ENCODE measurements at regions not wholly inside any gene's neighbourhood (a gene's known extent, or its start where the extent isn't known, plus 50 kb on each side); places are given as distances from the start of the nearest gene placed in this dataset.
"Not testable (repeated sequence)": the region's sequence is repeated elsewhere in the genome, so short reads cannot be mapped to it uniquely, and the experiment has no call there.

- CTCF ChIA-PET; intact Hi-C loops (cut with micrococcal nuclease); DNase-seq (ENCODE audit: low read depth, low spot score); H3K9me2 ChIP-seq (ENCODE audit: insufficient read depth); H3K4me3 ChIP-seq (replicated peaks in 1 of 2; ENCODE audit: low read depth in 1 of 2, low read length in 2 of 2); H3K4me1 ChIP-seq (ENCODE audit: control insufficient read depth in 1 of 2, insufficient read depth in 2 of 2, low read length in 2 of 2); H3K4me2 ChIP-seq (ENCODE audit: low read length); RAD21 ChIA-PET (ENCODE audit: low non-redundant PET in 1 of 2, low total read pairs in 2 of 2, uncharacterized antibody in 2 of 2, unreplicated experiment in 2 of 2); POLR2A ChIA-PET; H3K9me3 ChIP-seq (ENCODE audit: control insufficient read depth in 1 of 2, insufficient read depth in 1 of 2, low read depth in 1 of 2, low read length in 2 of 2); H4K20me1 ChIP-seq (ENCODE audit: insufficient read depth); ATAC-seq; H3K36me3 ChIP-seq (ENCODE audit: control insufficient read depth in 1 of 2, insufficient read depth in 2 of 2, low read length in 2 of 2); H3K27ac ChIP-seq (ENCODE audit: low read depth, low read length); H3K9ac ChIP-seq (ENCODE audit: low read length); H3K79me2 ChIP-seq (ENCODE audit: insufficient read depth, low read length); BruUV-seq (replicated peaks); H2AFZ ChIP-seq (ENCODE audit: low read depth, low read length, poor library complexity, severe bottlenecking): not testable (repeated sequence)
- peaks cover 13% of the 10 kb centered on the region; the same call in 1 of the 2 replicates for H3K27me3 ChIP-seq (ENCODE audit: insufficient read depth, low read length)
These were observed 121.8 kb upstream of the SHOX start for GRCh38 chrX:508821-509220.

GRCh38 chrX:511089-511488, 119.5 kb upstream of the SHOX start:
- RAD21 ChIA-PET (ENCODE audit: low non-redundant PET in 1 of 2, low total read pairs in 2 of 2, uncharacterized antibody in 2 of 2, unreplicated experiment in 2 of 2); POLR2A ChIA-PET; H3K4me3 ChIP-seq (replicated peaks in 1 of 2; ENCODE audit: low read depth in 1 of 2, low read length in 2 of 2); ATAC-seq; H3K36me3 ChIP-seq (ENCODE audit: control insufficient read depth in 1 of 2, insufficient read depth in 2 of 2, low read length in 2 of 2); intact Hi-C loops (cut with micrococcal nuclease); H3K27ac ChIP-seq (ENCODE audit: low read depth, low read length); H3K4me1 ChIP-seq (ENCODE audit: control insufficient read depth in 1 of 2, insufficient read depth in 2 of 2, low read length in 2 of 2); H3K79me2 ChIP-seq (ENCODE audit: insufficient read depth, low read length); H3K9ac ChIP-seq (ENCODE audit: low read length); BruUV-seq (replicated peaks); H3K9me2 ChIP-seq (ENCODE audit: insufficient read depth); H3K9me3 ChIP-seq (ENCODE audit: control insufficient read depth in 1 of 2, insufficient read depth in 1 of 2, low read depth in 1 of 2, low read length in 2 of 2); DNase-seq (ENCODE audit: low read depth, low spot score); H4K20me1 ChIP-seq (ENCODE audit: insufficient read depth); H3K4me2 ChIP-seq (ENCODE audit: low read length); H2AFZ ChIP-seq (ENCODE audit: low read depth, low read length, poor library complexity, severe bottlenecking); CTCF ChIA-PET: not testable (repeated sequence)
- peaks cover 16% of the 10 kb centered on the region; the same call in 1 of the 2 replicates for H3K27me3 ChIP-seq (ENCODE audit: insufficient read depth, low read length)

- no peak overlapping the region for H3K4me3 ChIP-seq (replicated peaks in 1 of 2; ENCODE audit: low read depth in 1 of 2, low read length in 2 of 2)
- DNase-seq (ENCODE audit: low read depth, low spot score), result no peak
- H3K36me3 ChIP-seq (ENCODE audit: control insufficient read depth in 1 of 2, insufficient read depth in 2 of 2, low read length in 2 of 2), result no peaks in the 10 kb centered on the region
- no peaks in the 10 kb centered on the region for H3K9me3 ChIP-seq (ENCODE audit: control insufficient read depth in 1 of 2, insufficient read depth in 1 of 2, low read depth in 1 of 2, low read length in 2 of 2)
- BruUV-seq (replicated peaks), result no TSS peak
- ATAC-seq, result no peak
- CTCF ChIA-PET, result no interaction called here
- RAD21 ChIA-PET (ENCODE audit: low non-redundant PET in 1 of 2, low total read pairs in 2 of 2, uncharacterized antibody in 2 of 2, unreplicated experiment in 2 of 2), result no interaction called here
- intact Hi-C loops (cut with micrococcal nuclease), result no loop called here
- H3K9me2 ChIP-seq (ENCODE audit: insufficient read depth), result no peaks in the 10 kb centered on the region
- peaks cover 3% of the 10 kb centered on the region in 2 experiments; a peak in 2 of 4 replicates for H3K4me1 ChIP-seq (ENCODE audit: control insufficient read depth in 1 of 2, insufficient read depth in 2 of 2, low read length in 2 of 2)
- no peaks in the 10 kb centered on the region for H3K79me2 ChIP-seq (ENCODE audit: insufficient read depth, low read length)
- POLR2A ChIA-PET, result no interaction called here
- no peak overlapping the region for H3K9ac ChIP-seq (ENCODE audit: low read length)
- TF ChIP-seq SIN3A (IDR thresholded peaks at IDR 0.05; ENCODE audit: low read depth) (no peak), POLR2AphosphoS5 (IDR thresholded peaks at IDR 0.05; ENCODE audit: low read depth, low read length) (no peak), FOSL1 (IDR thresholded peaks at IDR 0.05; ENCODE audit: low read depth) (no peak), CBX3 (IDR thresholded peaks at IDR 0.05; ENCODE audit: low read depth) (no peak), TCF7L2 (IDR thresholded peaks at IDR 0.05; ENCODE audit: borderline replicate concordance, extremely low read depth, insufficient read depth, insufficient read length) (no peak), RAD21 (IDR thresholded peaks at IDR 0.05; ENCODE audit: low read depth) (no peak), ATF3 (IDR thresholded peaks at IDR 0.05) (no peak), JUND (IDR thresholded peaks at IDR 0.05) (no peak), EGR1 (IDR thresholded peaks at IDR 0.05; ENCODE audit: low read depth) (no peak)
- no peak overlapping the region for H2AFZ ChIP-seq (ENCODE audit: low read depth, low read length, poor library complexity, severe bottlenecking)
- no peaks in the 10 kb centered on the region for H4K20me1 ChIP-seq (ENCODE audit: insufficient read depth)
- H3K27me3 ChIP-seq (ENCODE audit: insufficient read depth, low read length), result peaks cover 8% of the 10 kb centered on the region; the same call in 1 of the 2 replicates
- no peak overlapping the region for H3K27ac ChIP-seq (ENCODE audit: low read depth, low read length)
- no peak overlapping the region for H3K4me2 ChIP-seq (ENCODE audit: low read length)
These were observed 112.3 kb upstream of the SHOX start for GRCh38 chrX:518319-518718.
